Endothelial cell of umbilical vein (primary cell): ENCODE measurements at regions not wholly inside any gene's neighbourhood (a gene's known extent, or its start where the extent isn't known, plus 50 kb on each side); places are given as distances from the start of the nearest gene placed in this dataset.

ENCODE experiments used
- BruUV-seq: library from RNA; stranded (reverse); fragments of 400-500 nt; replicated peaks from 2 replicates; lab custom pipeline; 2021; lab: Mats Ljungman, UMichigan
- CTCF ChIA-PET: fragments of 300-600, 350-600 bp; sonication (Branson Sonifier 250); formaldehyde crosslinking; loops from one replicate; lab custom pipeline; 2021; ENCODE audit warnings: antibody characterized with exemption, inconsistent platforms; lab: Charles Lee
- POLR2A ChIA-PET: fragments of 300-600, 350-600 bp; sonication (Branson Sonifier 250); formaldehyde crosslinking; loops from one replicate; lab custom pipeline; 2021; ENCODE audit warnings: antibody characterized with exemption, inconsistent platforms; lab: Charles Lee
- DNase-seq: peaks from one replicate; pipeline ENCODE4 v3.0.0-alpha.2; 2011; ENCODE audit warnings: low read depth, low spot score
- FAIRE-seq: peaks from 2 replicates; lab custom pipeline; 2011; peaks lifted over from hg19 to GRCh38; lab: Jason Lieb, UNC
- H2AFZ ChIP-seq: 2 replicates; pipeline ENCODE4 v1.6.0; 2012; ENCODE audit warnings: low read depth, low read length, control low read depth, inconsistent platforms
- H3K27ac ChIP-seq: 2 replicates; pipeline ENCODE4 v1.5.1; 2011; ENCODE audit warnings: low read depth, mild to moderate bottlenecking, control low read depth, low read length, moderate library complexity; ENCODE audit not compliant: insufficient read depth
- H3K27me3 ChIP-seq, 2 experiments: 2 replicates each; pipeline versions ENCODE4 v1.6.0 to v1.6.1; 2011; ENCODE audit warnings: low read length in 2 of 2, mixed read lengths in 1 of 2; ENCODE audit not compliant: control insufficient read depth in 2 of 2, insufficient read depth in 2 of 2
- H3K36me3 ChIP-seq, 2 experiments: 2 replicates in 1 of 2; 3 replicates in 1 of 2; pipeline ENCODE4 v1.5.1; 2011; ENCODE audit warnings: low read length in 2 of 2, mild to moderate bottlenecking in 1 of 2, moderate library complexity in 1 of 2; ENCODE audit not compliant: control insufficient read depth in 2 of 2, insufficient read depth in 2 of 2; ENCODE audit errors: extremely low read depth in 1 of 2
- H3K4me1 ChIP-seq: 3 replicates; pipeline ENCODE4 v1.5.1; 2011; ENCODE audit warnings: mild to moderate bottlenecking, low read length; ENCODE audit not compliant: control insufficient read depth, insufficient read depth; ENCODE audit errors: extremely low read depth
- H3K4me2 ChIP-seq: 2 replicates; pipeline ENCODE4 v1.6.1; 2011; ENCODE audit warnings: low read length, control low read depth, mixed read lengths; ENCODE audit not compliant: insufficient read depth
- H3K4me3 ChIP-seq, 3 experiments: fragments of 200-600 bp in 1 of 3; sonication (generic), shearing (Covaris generic) in 1 of 3; replicated peaks in 1 of 3; 2 replicates each; pipeline ENCODE4 v1.5.1; 2011 to 2016; ENCODE audit warnings: control low read depth in 3 of 3, low read length in 3 of 3, mild to moderate bottlenecking in 2 of 3, inconsistent platforms in 1 of 3, low read depth in 1 of 3, moderate library complexity in 1 of 3; ENCODE audit not compliant: insufficient read depth in 1 of 3
- H3K79me2 ChIP-seq: 2 replicates; pipeline ENCODE4 v1.6.0; 2012; ENCODE audit warnings: low read length, inconsistent platforms; ENCODE audit not compliant: control insufficient read depth, insufficient read depth
- H3K9ac ChIP-seq: replicated peaks from 2 replicates; pipeline ENCODE3; 2011; ENCODE audit warnings: low read length, control low read depth; ENCODE audit not compliant: insufficient read depth; ENCODE audit errors: extremely low read depth
- H3K9me1 ChIP-seq: replicated peaks from 3 replicates; pipeline ENCODE4 v1.6.0; 2011; ENCODE audit warnings: mild to moderate bottlenecking, low read length; ENCODE audit not compliant: control insufficient read depth, insufficient read depth; ENCODE audit errors: extremely low read depth
- H3K9me3 ChIP-seq: replicated peaks from 2 replicates; pipeline ENCODE4 v1.5.1; 2012; ENCODE audit warnings: low read length, inconsistent platforms; ENCODE audit not compliant: control insufficient read depth, insufficient read depth
- H4K20me1 ChIP-seq: replicated peaks from 2 replicates; pipeline ENCODE3; 2011; ENCODE audit warnings: mild to moderate bottlenecking, low read length; ENCODE audit not compliant: control insufficient read depth, insufficient read depth; ENCODE audit errors: extremely low read depth
- EZH2 ChIP-seq: IDR thresholded peaks from 2 replicates; pipeline ENCODE4 v1.6.1; 2012; ENCODE audit warnings: borderline replicate concordance, low read depth, mild to moderate bottlenecking, moderate library complexity, low read length, inconsistent platforms; ENCODE audit not compliant: severe bottlenecking
- FOS ChIP-seq: IDR thresholded peaks from 2 replicates; pipeline ENCODE4 v1.6.1; 2011; ENCODE audit warnings: mild to moderate bottlenecking, low read length, moderate library complexity, borderline replicate concordance; ENCODE audit not compliant: insufficient read depth
- GATA2 ChIP-seq: IDR thresholded peaks from 2 replicates; pipeline ENCODE4 v1.7.0; 2011; ENCODE audit warnings: low read depth, mild to moderate bottlenecking, moderate library complexity, mixed read lengths, low read length; ENCODE audit not compliant: insufficient read length, insufficient read depth
- JUN ChIP-seq: IDR thresholded peaks from 2 replicates; pipeline ENCODE4 v1.6.1; 2011; ENCODE audit warnings: borderline replicate concordance, low read depth; ENCODE audit not compliant: insufficient read length, insufficient read depth
- MYC ChIP-seq: IDR thresholded peaks from one replicate; pipeline ENCODE4 v1.6.1; 2011; ENCODE audit warnings: mild to moderate bottlenecking, low read depth, low read length
- POLR2A ChIP-seq: IDR thresholded peaks from 2 replicates; pipeline ENCODE4 v1.6.1; 2012; ENCODE audit warnings: low read depth, mild to moderate bottlenecking, control low read depth, low read length
- POLR2AphosphoS5 ChIP-seq: IDR thresholded peaks from 2 replicates; pipeline ENCODE4 v1.6.1; 2012; ENCODE audit warnings: low read depth, mild to moderate bottlenecking, control low read depth, low read length, moderate library complexity; ENCODE audit not compliant: insufficient read depth
- dilution Hi-C: fragments of 300-500 bp; cut with MboI; formaldehyde crosslinking; loops from one replicate; pipeline ENCODE4 v1.15.0; 2019; ENCODE audit warnings: low sequenced_read_pairs; ENCODE audit not compliant: extremely low pct_ligation_motif_present
- intact Hi-C: fragments of 100-400 bp; cut with micrococcal nuclease; formaldehyde crosslinking; loops from one replicate; pipeline ENCODE4 v1.10.0; 2022
- TF ChIP-seq, protein P1 (sequence below), 2 donors: IDR thresholded peaks; 1 replicate in 1 of 2; 2 replicates in 1 of 2; pipeline ENCODE4 v1.5.1; 2011; ENCODE audit warnings: low read length in 2 of 2, mild to moderate bottlenecking in 2 of 2, moderate library complexity in 2 of 2, control low read depth in 1 of 2, inconsistent platforms in 1 of 2, low read depth in 1 of 2; ENCODE audit not compliant: insufficient read depth in 1 of 2; ENCODE audit errors: extremely low read depth in 1 of 2
- TF ChIP-seq, protein P2 (sequence below): IDR thresholded peaks from 2 replicates; pipeline ENCODE4 v1.6.1; 2011; ENCODE audit not compliant: insufficient read depth, insufficient read length

DNA sequence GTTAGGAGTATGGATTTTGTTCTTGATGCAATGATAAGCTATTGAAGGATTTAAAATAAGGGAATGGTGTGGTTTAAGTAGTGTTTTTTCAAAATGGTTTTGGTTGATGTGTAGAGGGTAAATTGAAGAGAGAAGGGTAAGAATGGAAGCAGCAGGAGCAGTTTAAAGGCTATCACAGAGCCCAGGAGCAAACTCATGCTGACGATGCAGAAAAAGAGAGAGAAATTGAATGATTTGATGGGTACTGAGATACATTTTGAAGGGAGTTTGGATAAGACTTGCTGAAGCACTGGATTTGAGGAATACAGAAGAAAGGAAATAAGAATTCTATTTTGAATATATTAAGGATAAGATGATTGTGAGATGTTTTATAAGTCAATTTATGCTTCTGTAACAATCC is 300.8 kb upstream of the LYPLAL1 start:
- CTCF ChIA-PET: interaction anchor here (1.4 kb wide), 1 partner anchor 16 kb away, joined by 3 read pairs; no protein-coding TSS in a partner anchor
- no peak for FAIRE-seq

DNA sequence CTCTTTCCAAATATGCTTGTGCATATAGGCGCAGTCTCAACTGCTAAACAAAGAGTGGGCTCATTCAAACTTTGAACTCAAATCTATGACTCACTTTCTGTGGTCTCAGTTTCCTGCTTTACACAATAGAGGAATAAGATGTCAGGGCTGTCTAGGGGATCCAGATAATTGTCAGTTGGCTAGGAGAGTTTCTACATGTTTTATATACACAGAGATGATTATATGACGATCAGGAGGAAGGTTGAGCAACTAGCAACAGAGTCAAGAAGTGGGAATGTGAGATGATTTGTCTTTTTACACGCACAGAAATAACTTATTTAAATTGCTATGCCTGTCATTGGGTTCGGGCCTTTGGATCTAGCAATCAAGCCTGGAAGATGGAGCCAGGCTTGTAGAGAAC is 299.4 kb upstream of the LYPLAL1 start:
- H3K9me3 ChIP-seq: no peaks in the 10 kb centered on the region
- no peaks in the 10 kb centered on the region for H3K27me3 ChIP-seq
- H3K36me3 ChIP-seq: no peaks in the 10 kb centered on the region
- H3K4me2 ChIP-seq: peak overlapping the region; percentile 65
- DNase-seq (peak; percentile 90), FAIRE-seq (peak; percentile 84)
- H3K4me1 ChIP-seq: peaks cover 20% of the 10 kb centered on the region
- POLR2A ChIA-PET: no interaction called here
- CTCF ChIA-PET: interaction anchor here (0.8 to 0.9 kb wide), 2 partner anchors 30 to 193 kb away, joined by 3 to 4 read pairs; no protein-coding TSS in a partner anchor
- H3K4me3 ChIP-seq: no peak overlapping the region
- H2AFZ ChIP-seq: no peak overlapping the region
- no peaks in the 10 kb centered on the region for H4K20me1 ChIP-seq
- peak overlapping the region; percentile 53 for H3K9ac ChIP-seq
- no peaks in the 10 kb centered on the region for H3K79me2 ChIP-seq
- TF ChIP-seq JUN (peak; percentile 87), POLR2A (no peak), GATA2 (peak; percentile 61), POLR2AphosphoS5 (peak; percentile 28), MYC (no peak), EZH2 (no peak), FOS (peak; percentile 89)
- TF ChIP-seq, protein P1, sequence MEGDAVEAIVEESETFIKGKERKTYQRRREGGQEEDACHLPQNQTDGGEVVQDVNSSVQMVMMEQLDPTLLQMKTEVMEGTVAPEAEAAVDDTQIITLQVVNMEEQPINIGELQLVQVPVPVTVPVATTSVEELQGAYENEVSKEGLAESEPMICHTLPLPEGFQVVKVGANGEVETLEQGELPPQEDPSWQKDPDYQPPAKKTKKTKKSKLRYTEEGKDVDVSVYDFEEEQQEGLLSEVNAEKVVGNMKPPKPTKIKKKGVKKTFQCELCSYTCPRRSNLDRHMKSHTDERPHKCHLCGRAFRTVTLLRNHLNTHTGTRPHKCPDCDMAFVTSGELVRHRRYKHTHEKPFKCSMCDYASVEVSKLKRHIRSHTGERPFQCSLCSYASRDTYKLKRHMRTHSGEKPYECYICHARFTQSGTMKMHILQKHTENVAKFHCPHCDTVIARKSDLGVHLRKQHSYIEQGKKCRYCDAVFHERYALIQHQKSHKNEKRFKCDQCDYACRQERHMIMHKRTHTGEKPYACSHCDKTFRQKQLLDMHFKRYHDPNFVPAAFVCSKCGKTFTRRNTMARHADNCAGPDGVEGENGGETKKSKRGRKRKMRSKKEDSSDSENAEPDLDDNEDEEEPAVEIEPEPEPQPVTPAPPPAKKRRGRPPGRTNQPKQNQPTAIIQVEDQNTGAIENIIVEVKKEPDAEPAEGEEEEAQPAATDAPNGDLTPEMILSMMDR (IDR thresholded peaks at IDR 0.05; ENCODE audit: extremely low read depth in 1 of 2, insufficient read depth in 1 of 2, low read depth in 1 of 2, low read length in 2 of 2): no peak
- TF ChIP-seq, protein P2, sequence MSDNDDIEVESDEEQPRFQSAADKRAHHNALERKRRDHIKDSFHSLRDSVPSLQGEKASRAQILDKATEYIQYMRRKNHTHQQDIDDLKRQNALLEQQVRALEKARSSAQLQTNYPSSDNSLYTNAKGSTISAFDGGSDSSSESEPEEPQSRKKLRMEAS: no peak
- H3K27ac ChIP-seq: peak overlapping the region; percentile 72
- dilution Hi-C loops: no loop called here
- intact Hi-C loops: loop anchor here (2.0 kb wide), 1 partner anchor 168 kb away; no protein-coding TSS in a partner anchor
- H3K9me1 ChIP-seq: no peaks in the 10 kb centered on the region
- BruUV-seq: no TSS peak

More for the DNA sequence above, 300.8 kb upstream of the LYPLAL1 start:
- no peak overlapping the region for H3K4me3 ChIP-seq
- H2AFZ ChIP-seq: no peak overlapping the region
- no peak overlapping the region for H3K4me2 ChIP-seq
- H3K9ac ChIP-seq: no peak overlapping the region
- no peaks in the 10 kb centered on the region for H3K36me3 ChIP-seq
- no peaks in the 10 kb centered on the region for H3K27me3 ChIP-seq
- peaks cover 17% of the 10 kb centered on the region for H3K4me1 ChIP-seq
- intact Hi-C loops (no loop called here), dilution Hi-C loops (no loop called here)
- no peak overlapping the region for H3K27ac ChIP-seq
- no peak for DNase-seq
- TF ChIP-seq MYC: no peak
- no peak for TF ChIP-seq FOS
- TF ChIP-seq POLR2A: no peak
- TF ChIP-seq, protein P1 (IDR thresholded peaks at IDR 0.05; ENCODE audit: extremely low read depth in 1 of 2, insufficient read depth in 1 of 2, low read depth in 1 of 2, low read length in 2 of 2): no peak
- no peaks in the 10 kb centered on the region for H3K9me1 ChIP-seq
- no peaks in the 10 kb centered on the region for H3K9me3 ChIP-seq
- H4K20me1 ChIP-seq: no peaks in the 10 kb centered on the region
- POLR2A ChIA-PET: no interaction called here
- no TSS peak for BruUV-seq
- H3K79me2 ChIP-seq: no peaks in the 10 kb centered on the region
